GM12878 (cell line): ENCODE measurements at regions not wholly inside any gene's neighbourhood (a gene's known extent, or its start where the extent isn't known, plus 50 kb on each side); places are given as distances from the start of the nearest gene placed in this dataset.

ENCODE experiments used
- ATAC-seq: fragments of 200-7000 bp; cut with Tn5 transposase; 3 replicates; pipeline ENCODE4 v1.9.1; 2020; ENCODE audit warnings: mild to moderate bottlenecking, moderate library complexity
- BruUV-seq: library from RNA; stranded (reverse); fragments of 400-500 nt; replicated peaks from 2 replicates; lab custom pipeline; 2021; lab: Mats Ljungman, UMichigan
- CTCF ChIA-PET: fragments of 300-600 bp; sonication (Branson Sonifier 250); formaldehyde crosslinking; extraction: SDS; loops from one replicate; lab custom pipeline; 2021; ENCODE audit warnings: inconsistent platforms; lab: Yijun Ruan, JAX
- POLR2A ChIA-PET: fragments of 350-600 bp; formaldehyde crosslinking; extraction: SDS; loops from one replicate; lab custom pipeline; 2021; ENCODE audit warnings: inconsistent platforms; lab: Charles Lee
- RAD21 ChIA-PET: fragments of 300-600 bp; sonication (Branson Sonifier 250); formaldehyde crosslinking; loops from one replicate; lab custom pipeline; 2023; ENCODE audit warnings: antibody characterized with exemption; ENCODE audit not compliant: unreplicated experiment; lab: Charles Lee
- SMC1A ChIA-PET: fragments of 300-600 bp; sonication (Branson Sonifier 250); formaldehyde crosslinking; loops from one replicate; lab custom pipeline; 2023; ENCODE audit not compliant: unreplicated experiment, uncharacterized antibody; lab: Charles Lee
- DNase-seq: peaks from one replicate; pipeline ENCODE4 v3.0.0-alpha.2; 2011; ENCODE audit warnings: low read depth, low spot score
- FAIRE-seq: peaks from 3 replicates; lab custom pipeline; 2011; peaks lifted over from hg19 to GRCh38; lab: Jason Lieb, UNC
- H2AFZ ChIP-seq: 2 replicates; pipeline ENCODE4 v1.6.0; 2011; ENCODE audit warnings: low read depth, low read length, control low read depth; ENCODE audit not compliant: control insufficient read depth
- H3K27ac ChIP-seq: 2 replicates; pipeline ENCODE4 v1.5.1; 2011; ENCODE audit warnings: control low read depth; ENCODE audit not compliant: control insufficient read depth, insufficient read depth
- H3K27me3 ChIP-seq, 2 experiments: replicated peaks in 1 of 2; 2 replicates each; pipeline versions ENCODE4 v1.6.0 to v1.6.1; 2011; ENCODE audit warnings: low read length in 1 of 2; ENCODE audit not compliant: control insufficient read depth in 2 of 2, insufficient read depth in 2 of 2
- H3K36me3 ChIP-seq, 2 experiments: 2 replicates each; pipeline ENCODE4 v1.5.1; 2011; ENCODE audit warnings: low read length in 1 of 2; ENCODE audit not compliant: control insufficient read depth in 2 of 2, insufficient read depth in 2 of 2
- H3K4me1 ChIP-seq: 2 replicates; pipeline ENCODE4 v1.6.1; 2011; ENCODE audit warnings: mild to moderate bottlenecking, low read length, moderate library complexity, mixed read lengths; ENCODE audit not compliant: control insufficient read depth, insufficient read depth
- H3K4me2 ChIP-seq: 2 replicates; pipeline ENCODE4 v1.6.0; 2011; ENCODE audit warnings: control low read depth; ENCODE audit not compliant: control insufficient read depth, insufficient read depth
- H3K4me3 ChIP-seq: fragments of 200-600 bp; sonication (generic); 2 replicates; pipeline ENCODE4 v1.5.1; 2016
- H3K79me2 ChIP-seq: 2 replicates; pipeline ENCODE4 v1.6.0; 2011; ENCODE audit warnings: low read length; ENCODE audit not compliant: control insufficient read depth, insufficient read depth
- H3K9ac ChIP-seq: 2 replicates; pipeline ENCODE4 v1.8.0; 2011; ENCODE audit warnings: low read length, control low read depth, mixed read lengths; ENCODE audit not compliant: control insufficient read depth, insufficient read depth
- H3K9me3 ChIP-seq: replicated peaks from 3 replicates; pipeline ENCODE4 v1.5.1; 2011; ENCODE audit warnings: mild to moderate bottlenecking, low read length; ENCODE audit not compliant: control insufficient read depth, insufficient read depth
- H4K20me1 ChIP-seq: 2 replicates; pipeline ENCODE4 v1.6.0; 2011; ENCODE audit not compliant: control insufficient read depth, insufficient read depth
- ASH2L ChIP-seq: fragments of 300-600, 200-600 bp; sonication (generic); IDR thresholded peaks from 2 replicates; pipeline ENCODE4 v1.6.1; 2017; ENCODE audit warnings: low read depth, mild to moderate bottlenecking, borderline replicate concordance
- EP300 ChIP-seq, 2 experiments: fragments of 150-350 bp in 1 of 2; IDR thresholded peaks; 2 replicates each; pipeline ENCODE4 v1.6.1; 2011 to 2012; ENCODE audit warnings: low read depth in 2 of 2, low read length in 2 of 2, borderline replicate concordance in 1 of 2, improper control_type of control experiment in 1 of 2, inconsistent platforms in 1 of 2; ENCODE audit not compliant: control insufficient read depth in 1 of 2
- FOS ChIP-seq: IDR thresholded peaks from 3 replicates; pipeline ENCODE4 v1.6.1; 2011; ENCODE audit warnings: borderline replicate concordance; ENCODE audit not compliant: insufficient read length; ENCODE audit errors: extremely low read depth
- MYC ChIP-seq: IDR thresholded peaks from 2 replicates; pipeline ENCODE4 v1.6.1; 2011; ENCODE audit warnings: mild to moderate bottlenecking, low read length, moderate library complexity, inconsistent platforms; ENCODE audit not compliant: insufficient read depth, insufficient replicate concordance, insufficient read length, severe bottlenecking
- NR2C1 ChIP-seq: fragments of 450-650 bp; IDR thresholded peaks from 2 replicates; pipeline ENCODE4 v1.6.1; 2017; ENCODE audit warnings: antibody characterized with exemption, mild to moderate bottlenecking, moderate library complexity
- NR2C2 ChIP-seq: IDR thresholded peaks from 2 replicates; pipeline ENCODE4 v1.6.1; 2011; ENCODE audit warnings: borderline replicate concordance, low read depth; ENCODE audit not compliant: control insufficient read depth, insufficient read length
- NR2F1 ChIP-seq: fragments of 450-650 bp; conservative IDR thresholded peaks from 2 replicates; pipeline ENCODE4 v1.6.1; 2017; ENCODE audit warnings: mild to moderate bottlenecking
- SUPT20H ChIP-seq: IDR thresholded peaks from 2 replicates; pipeline ENCODE4 v1.6.1; 2011; ENCODE audit warnings: low read depth, mild to moderate bottlenecking, low read length, moderate library complexity, borderline replicate concordance; ENCODE audit not compliant: control insufficient read depth
- ZNF207 ChIP-seq: fragments of 450-650 bp; IDR thresholded peaks from 2 replicates; pipeline ENCODE4 v1.6.1; 2014; ENCODE audit warnings: antibody characterized with exemption, mild to moderate bottlenecking, borderline replicate concordance
- ZNF592 ChIP-seq: fragments of 450-650 bp; IDR thresholded peaks from 2 replicates; pipeline ENCODE4 v1.6.1; 2017; ENCODE audit warnings: mild to moderate bottlenecking, moderate library complexity
- WGBS: methylation state at CpG from one replicate; pipeline ENCODE4 v1.1.6; 2016; ENCODE audit warnings: low lambda C conversion rate; ENCODE audit not compliant: insufficient replicate concordance, insufficient coverage; ENCODE audit errors: missing lambda C conversion rate; 5-methylcytosine and 5-hydroxymethylcytosine counted together
- in situ Hi-C: fragments of 300-500 bp; cut with MboI; formaldehyde crosslinking; loops from 9 replicates; pipeline ENCODE4 v1.14.3; 2018; ENCODE audit warnings: mixed read lengths
- intact Hi-C: fragments of 100-400 bp; cut with micrococcal nuclease; formaldehyde crosslinking; loops from one replicate; pipeline ENCODE4 v1.14.2; 2022; ENCODE audit not compliant: unreplicated experiment
- TF ChIP-seq, protein P1 (sequence below): fragments of 450-650 bp; IDR thresholded peaks from 2 replicates; pipeline ENCODE4 v1.6.1; 2017; ENCODE audit warnings: antibody characterized with exemption, mild to moderate bottlenecking, moderate library complexity

GRCh38 chr1:213499444-213499843 lies 448.4 kb downstream of the RPS6KC1 start (continued):
- TF ChIP-seq, protein P1, sequence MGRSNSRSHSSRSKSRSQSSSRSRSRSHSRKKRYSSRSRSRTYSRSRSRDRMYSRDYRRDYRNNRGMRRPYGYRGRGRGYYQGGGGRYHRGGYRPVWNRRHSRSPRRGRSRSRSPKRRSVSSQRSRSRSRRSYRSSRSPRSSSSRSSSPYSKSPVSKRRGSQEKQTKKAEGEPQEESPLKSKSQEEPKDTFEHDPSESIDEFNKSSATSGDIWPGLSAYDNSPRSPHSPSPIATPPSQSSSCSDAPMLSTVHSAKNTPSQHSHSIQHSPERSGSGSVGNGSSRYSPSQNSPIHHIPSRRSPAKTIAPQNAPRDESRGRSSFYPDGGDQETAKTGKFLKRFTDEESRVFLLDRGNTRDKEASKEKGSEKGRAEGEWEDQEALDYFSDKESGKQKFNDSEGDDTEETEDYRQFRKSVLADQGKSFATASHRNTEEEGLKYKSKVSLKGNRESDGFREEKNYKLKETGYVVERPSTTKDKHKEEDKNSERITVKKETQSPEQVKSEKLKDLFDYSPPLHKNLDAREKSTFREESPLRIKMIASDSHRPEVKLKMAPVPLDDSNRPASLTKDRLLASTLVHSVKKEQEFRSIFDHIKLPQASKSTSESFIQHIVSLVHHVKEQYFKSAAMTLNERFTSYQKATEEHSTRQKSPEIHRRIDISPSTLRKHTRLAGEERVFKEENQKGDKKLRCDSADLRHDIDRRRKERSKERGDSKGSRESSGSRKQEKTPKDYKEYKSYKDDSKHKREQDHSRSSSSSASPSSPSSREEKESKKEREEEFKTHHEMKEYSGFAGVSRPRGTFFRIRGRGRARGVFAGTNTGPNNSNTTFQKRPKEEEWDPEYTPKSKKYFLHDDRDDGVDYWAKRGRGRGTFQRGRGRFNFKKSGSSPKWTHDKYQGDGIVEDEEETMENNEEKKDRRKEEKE, result no peak
- no peak for TF ChIP-seq EP300 (IDR thresholded peaks at IDR 0.05; ENCODE audit: borderline replicate concordance in 1 of 2, control insufficient read depth in 1 of 2, low read depth in 2 of 2, low read length in 2 of 2)
- TF ChIP-seq SUPT20H, result no peak
- TF ChIP-seq, all 136 proteins: peak for 0

GRCh38 chr1:213507472-213508223 lies 456.6 kb downstream of the RPS6KC1 start:
- Histone ChIP-seq H3K4me3 (no peak overlapping the region), H3K27me3 (peaks cover 0 to 1% of the 10 kb centered on the region in 2 experiments; a peak in 1 of 4 replicates), H3K4me1 (no peaks in the 10 kb centered on the region), H3K79me2 (no peaks in the 10 kb centered on the region), H4K20me1 (no peaks in the 10 kb centered on the region), H3K27ac (no peak overlapping the region), H2AFZ (no peak overlapping the region), H3K9me3 (no peaks in the 10 kb centered on the region), H3K36me3 (no peaks in the 10 kb centered on the region), H3K9ac (no peak overlapping the region), H3K4me2 (no peak overlapping the region)
- DNase-seq (no peak), ATAC-seq (no peak), FAIRE-seq (no peak)
- ChIA-PET SMC1A (no interaction called here), POLR2A (no interaction called here), CTCF (no interaction called here), RAD21 (no interaction called here)
- WGBS, result 33% methylated on average over 7 of the region's 7 CpGs
- in situ Hi-C loops (no loop called here), intact Hi-C loops (loop anchor here (2.0 kb wide), 1 partner anchor 31 kb away; no protein-coding TSS in a partner anchor)
- BruUV-seq, result no TSS peak
- TF ChIP-seq NR2C1, result no peak
- TF ChIP-seq NR2C2, result no peak
- TF ChIP-seq FOS, result no peak
- no peak for TF ChIP-seq ASH2L
- no peak for TF ChIP-seq ZNF207
- TF ChIP-seq MYC, result no peak
- TF ChIP-seq NR2F1, result no peak
- TF ChIP-seq ZNF592, result no peak
